Activated CD4-positive, alpha-beta memory T cell treated with anti-CD3 and anti-CD28 coated beads for 36 hours (primary cell): ENCODE measurements at regions not wholly inside any gene's neighbourhood (a gene's known extent, or its start where the extent isn't known, plus 50 kb on each side); places are given as distances from the start of the nearest gene placed in this dataset.
A peak's percentile ranks its signal among the peaks of the same experiment; 100 is the strongest.
"Not testable (repeated sequence)": the region's sequence is repeated elsewhere in the genome, so short reads cannot be mapped to it uniquely, and the experiment has no call there.

Experiments
- CTCF ChIA-PET: fragments of 350-600 bp; sonication (Branson Sonifier 250); formaldehyde crosslinking; loops from one replicate; lab custom pipeline; 2021; ENCODE audit warnings: antibody characterized with exemption, inconsistent platforms; lab: Charles Lee
- POLR2A ChIA-PET: fragments of 350-600 bp; sonication (Branson Sonifier 250); formaldehyde crosslinking; loops from one replicate; lab custom pipeline; 2021; ENCODE audit warnings: antibody characterized with exemption; lab: Charles Lee
- DNase-seq: peaks from one replicate; pipeline ENCODE4 v3.0.0-alpha.2; 2020
- H3K27ac Mint-ChIP-seq: one replicate; pipeline ENCODE4 v1.8.0; 2021; ENCODE audit warnings: mixed read lengths
- H3K27me3 Mint-ChIP-seq: one replicate; pipeline ENCODE4 v1.8.0; 2021; ENCODE audit warnings: mixed read lengths
- H3K36me3 Mint-ChIP-seq: one replicate; pipeline ENCODE4 v1.8.0; 2021; ENCODE audit warnings: mixed read lengths
- H3K4me1 Mint-ChIP-seq: one replicate; pipeline ENCODE4 v1.8.0; 2021; ENCODE audit warnings: low read depth, mixed read lengths
- H3K4me3 Mint-ChIP-seq: one replicate; pipeline ENCODE4 v1.8.0; 2021; ENCODE audit warnings: mild to moderate bottlenecking, mixed read lengths
- H3K9me3 Mint-ChIP-seq: one replicate; pipeline ENCODE4 v1.8.0; 2021; ENCODE audit warnings: mixed read lengths
- intact Hi-C: fragments of 100-400 bp; cut with micrococcal nuclease; formaldehyde crosslinking; loops from one replicate; pipeline ENCODE4 v1.15.1; 2023

GRCh38 chr11:86144087-86144486 lies 75.2 kb upstream of the PICALM start:
- DNase-seq, H3K27me3 Mint-ChIP-seq, H3K4me3 Mint-ChIP-seq, intact Hi-C loops, H3K9me3 Mint-ChIP-seq, H3K27ac Mint-ChIP-seq, H3K36me3 Mint-ChIP-seq, CTCF ChIA-PET, POLR2A ChIA-PET: not testable (repeated sequence)
- H3K4me1 Mint-ChIP-seq = peaks cover 45% of the 10 kb centered on the region

GRCh38 chr11:86143087-86144030 lies 74.5 kb upstream of the PICALM start:
- ChIA-PET POLR2A (no interaction called here), CTCF (no interaction called here)
- H3K27ac Mint-ChIP-seq = no peak overlapping the region
- H3K4me1 Mint-ChIP-seq = peaks cover 53% of the 10 kb centered on the region
- H3K4me3 Mint-ChIP-seq = no peak overlapping the region
- H3K9me3 Mint-ChIP-seq = no peaks in the 10 kb centered on the region
- intact Hi-C loops = loop anchor here (1.0 kb wide), 1 partner anchor 144 kb away; no protein-coding TSS in a partner anchor
- no peaks in the 10 kb centered on the region for H3K36me3 Mint-ChIP-seq
- DNase-seq = no peak
- H3K27me3 Mint-ChIP-seq = no peaks in the 10 kb centered on the region

- Mint-ChIP-seq H3K27me3 (no peaks in the 10 kb centered on the region), H3K4me1 (peaks cover 54% of the 10 kb centered on the region), H3K4me3 (no peak overlapping the region), H3K27ac (no peak overlapping the region), H3K36me3 (no peaks in the 10 kb centered on the region), H3K9me3 (no peaks in the 10 kb centered on the region)
- ChIA-PET POLR2A (no interaction called here), CTCF (interaction anchor here (0.6 kb wide), 1 partner anchor 480 kb away, joined by 4 read pairs; no protein-coding TSS in a partner anchor)
- intact Hi-C loops = no loop called here
- DNase-seq = no peak
These were observed 73.3 kb upstream of the PICALM start for GRCh38 chr11:86142170-86142569.

- intact Hi-C loops = no loop called here
- CTCF ChIA-PET = no interaction called here
- no peaks in the 10 kb centered on the region for H3K36me3 Mint-ChIP-seq
- H3K4me3 Mint-ChIP-seq = no peak overlapping the region
- peaks cover 54% of the 10 kb centered on the region for H3K4me1 Mint-ChIP-seq
- no peak overlapping the region for H3K27ac Mint-ChIP-seq
- no peak for DNase-seq
- no peaks in the 10 kb centered on the region for H3K27me3 Mint-ChIP-seq
- POLR2A ChIA-PET = no interaction called here
- no peaks in the 10 kb centered on the region for H3K9me3 Mint-ChIP-seq
These were observed 72.8 kb upstream of the PICALM start for GRCh38 chr11:86141727-86142126.

- intact Hi-C loops = no loop called here
- Mint-ChIP-seq H3K9me3 (no peaks in the 10 kb centered on the region), H3K27me3 (no peaks in the 10 kb centered on the region), H3K4me1 (peaks cover 54% of the 10 kb centered on the region), H3K4me3 (no peak overlapping the region), H3K27ac (no peak overlapping the region), H3K36me3 (no peaks in the 10 kb centered on the region)
- DNase-seq = no peak
- CTCF ChIA-PET = no interaction called here
- POLR2A ChIA-PET = no interaction called here
These were observed 71.6 kb upstream of the PICALM start for GRCh38 chr11:86140334-86140990.

- CTCF ChIA-PET = interaction anchor here (1.0 kb wide), 1 partner anchor 22 kb away, joined by 4 read pairs; no protein-coding TSS in a partner anchor
- Mint-ChIP-seq H3K4me1 (peaks cover 45% of the 10 kb centered on the region), H3K4me3 (peak overlapping the region; percentile 20), H3K27me3 (no peaks in the 10 kb centered on the region), H3K36me3 (no peaks in the 10 kb centered on the region), H3K9me3 (no peaks in the 10 kb centered on the region), H3K27ac (peak overlapping the region; percentile 70)
- POLR2A ChIA-PET = no interaction called here
- intact Hi-C loops = loop anchor here (1.0 to 5.0 kb wide), 8 partner anchors 14 to 192 kb away; partner anchors contain the start of gene PICALM
- peak; percentile 61 for DNase-seq
These were observed 70.1 kb upstream of the PICALM start for GRCh38 chr11:86138958-86139357.

- no peak for DNase-seq
- H3K4me1 Mint-ChIP-seq = peaks cover 26% of the 10 kb centered on the region
- no peak overlapping the region for H3K27ac Mint-ChIP-seq
- H3K4me3 Mint-ChIP-seq = no peak overlapping the region
- ChIA-PET POLR2A (no interaction called here), CTCF (interaction anchor here (0.9 kb wide), 1 partner anchor 21 kb away, joined by 3 read pairs; no protein-coding TSS in a partner anchor)
- no peaks in the 10 kb centered on the region for H3K27me3 Mint-ChIP-seq
- no peaks in the 10 kb centered on the region for H3K9me3 Mint-ChIP-seq
- H3K36me3 Mint-ChIP-seq = no peaks in the 10 kb centered on the region
- intact Hi-C loops = loop anchor here (5.0 kb wide), 1 partner anchor 56 kb away; no protein-coding TSS in a partner anchor
These were observed 67.7 kb upstream of the PICALM start for GRCh38 chr11:86136538-86136937.

- Mint-ChIP-seq H3K36me3 (no peaks in the 10 kb centered on the region), H3K9me3 (no peaks in the 10 kb centered on the region), H3K4me1 (peaks cover 15% of the 10 kb centered on the region), H3K4me3 (no peak overlapping the region), H3K27me3 (no peaks in the 10 kb centered on the region), H3K27ac (no peak overlapping the region)
- intact Hi-C loops = loop anchor here (5.0 kb wide), 1 partner anchor 57 kb away; no protein-coding TSS in a partner anchor
- DNase-seq = no peak
- ChIA-PET POLR2A (no interaction called here), CTCF (interaction anchor here (1.1 kb wide), 1 partner anchor 59 kb away, joined by 3 read pairs; no protein-coding TSS in a partner anchor)
These were observed 66.4 kb upstream of the PICALM start for GRCh38 chr11:86135319-86135714.

GRCh38 chr11:86134580-86135318 lies 65.9 kb upstream of the PICALM start:
- H3K9me3 Mint-ChIP-seq = no peaks in the 10 kb centered on the region
- H3K36me3 Mint-ChIP-seq = no peaks in the 10 kb centered on the region
- CTCF ChIA-PET = interaction anchor here (1.1 to 1.6 kb wide), 2 partner anchors 26 to 59 kb away, joined by 3 read pairs; no protein-coding TSS in a partner anchor
- no peaks in the 10 kb centered on the region for H3K27me3 Mint-ChIP-seq
- no peak overlapping the region for H3K4me3 Mint-ChIP-seq
- peaks cover 12% of the 10 kb centered on the region for H3K4me1 Mint-ChIP-seq
- DNase-seq = no peak
- POLR2A ChIA-PET = no interaction called here
- H3K27ac Mint-ChIP-seq = no peak overlapping the region
- intact Hi-C loops = loop anchor here (5.0 kb wide), 1 partner anchor 58 kb away; no protein-coding TSS in a partner anchor

- Mint-ChIP-seq H3K4me1 (no peaks in the 10 kb centered on the region), H3K27me3 (no peaks in the 10 kb centered on the region), H3K9me3 (no peaks in the 10 kb centered on the region), H3K36me3 (no peaks in the 10 kb centered on the region), H3K27ac (no peak overlapping the region), H3K4me3 (no peak overlapping the region)
- DNase-seq = no peak
- POLR2A ChIA-PET = no interaction called here
- CTCF ChIA-PET = interaction anchor here (1.6 kb wide), 1 partner anchor 28 kb away, joined by 3 read pairs; no protein-coding TSS in a partner anchor
- intact Hi-C loops = no loop called here
These were observed 63.9 kb upstream of the PICALM start for GRCh38 chr11:86132667-86133249.

- no peaks in the 10 kb centered on the region for H3K36me3 Mint-ChIP-seq
- H3K27me3 Mint-ChIP-seq = no peaks in the 10 kb centered on the region
- ChIA-PET CTCF (no interaction called here), POLR2A (no interaction called here)
- no peak for DNase-seq
- no peak overlapping the region for H3K4me3 Mint-ChIP-seq
- H3K27ac Mint-ChIP-seq = no peak overlapping the region
- no peaks in the 10 kb centered on the region for H3K9me3 Mint-ChIP-seq
- intact Hi-C loops = no loop called here
- peaks cover 1% of the 10 kb centered on the region for H3K4me1 Mint-ChIP-seq
These were observed 61.1 kb upstream of the PICALM start for GRCh38 chr11:86129740-86130540.
